PC-9 (cell line): ENCODE measurements at regions not wholly inside any gene's neighbourhood (a gene's known extent, or its start where the extent isn't known, plus 50 kb on each side); places are given as distances from the start of the nearest gene placed in this dataset.

ENCODE experiments used
- BruUV-seq: library from RNA; stranded (reverse); fragments of 400-500 nt; replicated peaks from 2 replicates; lab custom pipeline; 2021; lab: Mats Ljungman, UMichigan
- CTCF ChIA-PET: fragments of 300-600 bp; sonication (Branson Sonifier 250); formaldehyde crosslinking; loops from one replicate; lab custom pipeline; 2022; ENCODE audit warnings: antibody characterized with exemption; lab: Charles Lee
- POLR2A ChIA-PET: fragments of 300-600 bp; sonication (Branson Sonifier 250); formaldehyde crosslinking; loops from one replicate; lab custom pipeline; 2022; ENCODE audit warnings: antibody characterized with exemption; ENCODE audit not compliant: unreplicated experiment; lab: Charles Lee
- DNase-seq, 2 experiments: peaks; one replicate each; pipeline versions ENCODE4 v3.0.0 to v3.0.0-alpha.2; 2015 to 2022; ENCODE audit warnings: mixed read lengths in 1 of 2
- H2AFZ ChIP-seq: fragments of 200-600 bp; sonication (generic); 2 replicates; pipeline ENCODE4 v1.8.1; 2017; ENCODE audit warnings: antibody characterized with exemption
- H3F3A ChIP-seq: fragments of 200-600 bp; sonication (generic); 2 replicates; pipeline ENCODE4 v1.8.1; 2017; ENCODE audit warnings: antibody characterized with exemption, mild to moderate bottlenecking, low read depth; ENCODE audit not compliant: insufficient read depth
- H3K27ac ChIP-seq: fragments of 200-600 bp; sonication (generic); 2 replicates; pipeline ENCODE4 v1.6.1; 2016; ENCODE audit warnings: mixed run types
- H3K27me3 ChIP-seq: fragments of 200-600 bp; sonication (generic); 2 replicates; pipeline ENCODE4 v1.6.1; 2016; ENCODE audit warnings: low read depth, mixed run types; ENCODE audit not compliant: insufficient read depth
- H3K36me3 ChIP-seq: fragments of 200-600 bp; sonication (generic); 2 replicates; pipeline ENCODE4 v1.6.1; 2016; ENCODE audit warnings: low read depth, mixed run types
- H3K4me1 ChIP-seq: fragments of 200-600 bp; sonication (generic); replicated peaks from 2 replicates; pipeline ENCODE4 v1.6.1; 2016; ENCODE audit warnings: mixed run types; ENCODE audit not compliant: insufficient read depth
- H3K4me2 ChIP-seq: fragments of 200-600 bp; sonication (generic); 2 replicates; pipeline ENCODE4 v1.6.1; 2017; ENCODE audit warnings: mixed run types
- H3K4me3 ChIP-seq: fragments of 200-600 bp; sonication (generic); 2 replicates; pipeline ENCODE4 v1.6.1; 2016; ENCODE audit warnings: mixed run types
- H3K79me2 ChIP-seq: fragments of 200-600 bp; sonication (generic); 2 replicates; pipeline ENCODE4 v1.6.1; 2017; ENCODE audit warnings: low read depth, mixed run types
- H3K9me2 ChIP-seq: fragments of 200-600 bp; sonication (generic); 2 replicates; pipeline ENCODE4 v1.8.1; 2017; ENCODE audit warnings: mild to moderate bottlenecking; ENCODE audit not compliant: insufficient read depth
- H3K9me3 ChIP-seq: fragments of 200-600 bp; sonication (generic); 2 replicates; pipeline ENCODE4 v1.8.1; 2016; ENCODE audit warnings: low read depth; ENCODE audit not compliant: insufficient read depth
- H4K20me1 ChIP-seq: fragments of 200-600 bp; sonication (generic); 2 replicates; pipeline ENCODE4 v1.8.1; 2017; ENCODE audit not compliant: insufficient read depth
- CTCF ChIP-seq: fragments of 200-600 bp; sonication (generic); conservative IDR thresholded peaks from 2 replicates; pipeline ENCODE4 v1.6.1; 2017; ENCODE audit warnings: mixed run types, antibody characterized with exemption, mild to moderate bottlenecking, moderate library complexity
- EZH2 ChIP-seq: fragments of 200-600 bp; sonication (generic); IDR thresholded peaks from 2 replicates; pipeline ENCODE4 v1.8.0; 2017; ENCODE audit warnings: antibody characterized with exemption, low read depth
- intact Hi-C: fragments of 100-400 bp; cut with micrococcal nuclease; formaldehyde crosslinking; loops from one replicate; pipeline ENCODE4 v1.10.0; 2022; ENCODE audit not compliant: unreplicated experiment

DNA sequence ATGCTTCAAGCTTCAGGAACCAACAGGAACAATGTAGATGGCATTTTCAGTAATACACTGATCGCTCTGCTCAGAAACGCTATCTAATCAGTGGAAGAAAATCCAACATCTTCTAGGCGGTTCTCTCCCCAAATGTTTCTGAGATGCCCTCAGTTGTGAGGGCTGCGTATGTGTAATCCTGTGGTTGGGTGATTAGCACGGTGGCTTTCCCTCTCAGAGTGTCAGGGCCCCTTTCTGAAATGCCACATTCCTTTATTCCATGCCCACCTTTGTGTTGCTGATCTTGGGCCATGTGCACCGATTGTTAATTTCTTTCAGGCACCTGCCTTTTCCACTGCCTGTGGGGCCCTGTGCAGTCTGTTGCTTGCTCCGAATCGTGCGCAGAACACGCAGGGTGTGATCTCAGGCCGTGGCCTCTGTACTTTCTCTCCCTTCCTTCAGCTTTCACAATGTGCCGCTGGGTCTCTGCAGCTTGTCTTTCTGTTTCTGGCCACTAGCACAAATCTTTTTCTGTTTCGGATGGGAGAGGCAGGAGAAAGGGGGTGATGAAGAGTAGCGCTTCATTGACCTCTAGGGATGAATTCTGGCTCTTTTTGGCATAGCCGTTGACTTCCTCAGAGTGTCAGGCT is 324.0 kb downstream of the PARP8 start:
- Histone ChIP-seq H3K9me2 (no peaks in the 10 kb centered on the region), H3K27me3 (no peaks in the 10 kb centered on the region), H2AFZ (no peak overlapping the region; the same call in 1 of the 2 replicates), H4K20me1 (no peaks in the 10 kb centered on the region), H3K79me2 (no peaks in the 10 kb centered on the region), H3K9me3 (no peaks in the 10 kb centered on the region), H3F3A (no peaks in the 10 kb centered on the region), H3K4me1 (no peaks in the 10 kb centered on the region), H3K27ac (no peak overlapping the region), H3K4me2 (no peak overlapping the region), H3K4me3 (no peak overlapping the region), H3K36me3 (no peaks in the 10 kb centered on the region)
- intact Hi-C loops = no loop called here
- DNase-seq = no peak
- ChIA-PET POLR2A (no interaction called here), CTCF (no interaction called here)
- TF ChIP-seq EZH2 = no peak
- no peak for TF ChIP-seq CTCF
- BruUV-seq = no TSS peak

DNA sequence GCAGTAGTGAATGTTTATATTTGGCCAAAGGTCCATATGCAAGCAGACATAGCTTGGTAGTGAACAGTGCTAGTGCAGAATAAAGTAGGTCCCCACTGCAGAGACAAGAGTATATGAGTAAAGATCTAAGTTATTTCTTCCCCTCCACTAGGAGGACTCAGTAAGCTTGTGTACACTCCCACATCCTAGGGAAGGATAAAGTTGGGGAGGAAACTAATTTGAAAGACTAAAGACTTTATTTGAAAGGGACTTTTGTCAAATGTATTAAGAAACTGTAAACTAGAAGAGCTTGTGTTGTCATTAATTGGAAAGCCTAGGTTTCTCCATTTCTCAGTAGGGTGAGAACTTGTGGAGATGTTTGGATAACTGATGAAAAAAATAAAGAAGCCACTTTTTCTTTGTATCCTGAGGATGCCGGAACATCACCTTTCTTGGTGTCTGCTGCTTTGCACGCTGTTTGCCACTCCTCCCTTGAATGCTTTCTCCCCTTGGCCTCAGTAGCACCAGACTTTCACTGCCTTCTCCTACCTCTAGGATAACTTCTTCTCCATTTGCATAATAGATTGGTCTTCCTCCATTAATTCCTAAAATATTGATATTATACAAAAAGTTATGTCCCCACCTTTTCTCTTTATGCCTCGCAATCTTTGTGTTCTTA is 329.0 kb downstream of the PARP8 start:
- Histone ChIP-seq H3K27ac (no peak overlapping the region), H3K4me3 (no peak overlapping the region), H3K27me3 (no peaks in the 10 kb centered on the region), H2AFZ (no peak overlapping the region), H4K20me1 (no peaks in the 10 kb centered on the region), H3K4me2 (no peak overlapping the region), H3F3A (no peaks in the 10 kb centered on the region), H3K9me3 (no peaks in the 10 kb centered on the region), H3K9me2 (no peaks in the 10 kb centered on the region), H3K4me1 (no peaks in the 10 kb centered on the region), H3K36me3 (no peaks in the 10 kb centered on the region), H3K79me2 (no peaks in the 10 kb centered on the region)
- ChIA-PET CTCF (no interaction called here), POLR2A (no interaction called here)
- intact Hi-C loops = no loop called here
- BruUV-seq = no TSS peak
- TF ChIP-seq CTCF (no peak), EZH2 (no peak)
- DNase-seq = no peak

DNA sequence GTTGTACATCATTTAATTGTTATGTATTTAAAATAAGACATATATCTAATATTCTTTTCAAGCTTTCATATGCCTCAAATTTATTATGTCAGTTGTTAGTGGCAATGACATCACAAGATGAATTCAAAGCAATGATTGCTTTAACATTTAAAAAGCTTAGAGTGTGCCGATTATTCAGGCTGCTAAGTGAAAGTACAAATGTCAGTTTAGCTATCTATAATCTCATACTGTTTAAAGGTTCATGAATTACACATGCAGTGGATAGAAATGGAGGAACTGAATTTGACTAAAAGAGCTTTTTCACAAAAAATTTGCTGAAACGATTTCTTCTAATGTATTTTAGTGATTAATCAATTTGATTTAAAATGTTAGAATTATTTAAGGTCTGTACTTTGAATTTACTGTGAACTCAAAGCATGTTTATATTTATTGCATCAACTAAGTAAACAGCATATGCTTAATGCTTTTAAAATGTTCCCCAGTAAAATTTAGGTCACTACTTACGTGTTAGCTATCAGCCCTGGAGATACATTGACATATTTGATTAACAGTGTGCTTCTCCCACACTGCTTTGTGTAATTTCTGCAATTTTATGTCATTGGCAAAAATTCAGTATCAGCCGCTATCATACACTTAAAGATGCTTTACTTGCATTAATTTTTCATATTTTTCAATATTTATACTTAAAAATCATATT is 334.9 kb downstream of the PARP8 start:
- no TSS peak for BruUV-seq

More for the DNA sequence above, 334.9 kb downstream of the PARP8 start:
- Histone ChIP-seq H4K20me1 (no peaks in the 10 kb centered on the region), H3K27me3 (no peaks in the 10 kb centered on the region), H3F3A (no peaks in the 10 kb centered on the region), H3K9me3 (no peaks in the 10 kb centered on the region), H3K27ac (no peak overlapping the region), H2AFZ (no peak overlapping the region), H3K4me2 (no peak overlapping the region), H3K4me3 (no peak overlapping the region), H3K79me2 (no peaks in the 10 kb centered on the region), H3K9me2 (no peaks in the 10 kb centered on the region), H3K36me3 (no peaks in the 10 kb centered on the region), H3K4me1 (no peaks in the 10 kb centered on the region)
- ChIA-PET POLR2A (no interaction called here), CTCF (no interaction called here)
- no peak for DNase-seq
- TF ChIP-seq EZH2 (no peak), CTCF (no peak)
- intact Hi-C loops = no loop called here
